Activated CD4-positive, alpha-beta memory T cell treated with anti-CD3 and anti-CD28 coated beads, Interleukin-2, amount 10 ng/mL, durations not matched to agents 7 days and 5 days (primary cell): ENCODE measurements at regions not wholly inside any gene's neighbourhood (a gene's known extent, or its start where the extent isn't known, plus 50 kb on each side); places are given as distances from the start of the nearest gene placed in this dataset.

Experiments
- CTCF ChIA-PET: fragments of 350-600 bp; sonication (Branson Sonifier 250); formaldehyde crosslinking; loops from one replicate; lab custom pipeline; 2021; ENCODE audit warnings: antibody characterized with exemption, inconsistent platforms; lab: Charles Lee
- POLR2A ChIA-PET: fragments of 350-600 bp; sonication (Branson Sonifier 250); formaldehyde crosslinking; loops from one replicate; lab custom pipeline; 2021; ENCODE audit warnings: antibody characterized with exemption; lab: Charles Lee
- DNase-seq: peaks from one replicate; pipeline ENCODE4 v3.0.0-alpha.2; 2020
- H3K27ac Mint-ChIP-seq: one replicate; pipeline ENCODE4 v1.8.0; 2021; ENCODE audit warnings: mild to moderate bottlenecking, mixed read lengths
- H3K27me3 Mint-ChIP-seq: one replicate; pipeline ENCODE4 v1.8.0; 2021; ENCODE audit warnings: mixed read lengths
- H3K36me3 Mint-ChIP-seq: one replicate; pipeline ENCODE4 v1.8.0; 2021; ENCODE audit warnings: low read depth, mixed read lengths
- H3K4me1 Mint-ChIP-seq: one replicate; pipeline ENCODE4 v1.8.0; 2021; ENCODE audit warnings: mixed read lengths
- H3K4me3 Mint-ChIP-seq: one replicate; pipeline ENCODE4 v1.8.0; 2021; ENCODE audit warnings: mild to moderate bottlenecking, mixed read lengths
- H3K9me3 Mint-ChIP-seq: one replicate; pipeline ENCODE4 v1.8.0; 2021; ENCODE audit warnings: mixed read lengths

GRCh38 chr18:73292156-73292555 is 424.4 kb upstream of the NETO1 start:
- POLR2A ChIA-PET, result no interaction called here
- no peak for DNase-seq
- Mint-ChIP-seq H3K36me3 (no peaks in the 10 kb centered on the region), H3K9me3 (peaks cover 19% of the 10 kb centered on the region), H3K27me3 (no peaks in the 10 kb centered on the region), H3K4me1 (no peaks in the 10 kb centered on the region), H3K4me3 (no peak overlapping the region), H3K27ac (no peak overlapping the region)
- CTCF ChIA-PET, result no interaction called here

- Mint-ChIP-seq H3K27me3 (no peaks in the 10 kb centered on the region), H3K36me3 (no peaks in the 10 kb centered on the region), H3K27ac (no peak overlapping the region), H3K4me1 (no peaks in the 10 kb centered on the region), H3K9me3 (peaks cover 15% of the 10 kb centered on the region), H3K4me3 (no peak overlapping the region)
- ChIA-PET CTCF (no interaction called here), POLR2A (no interaction called here)
- DNase-seq, result no peak
Observed at GRCh38 chr18:73288813-73289212, 421.0 kb upstream of the NETO1 start.

DNA sequence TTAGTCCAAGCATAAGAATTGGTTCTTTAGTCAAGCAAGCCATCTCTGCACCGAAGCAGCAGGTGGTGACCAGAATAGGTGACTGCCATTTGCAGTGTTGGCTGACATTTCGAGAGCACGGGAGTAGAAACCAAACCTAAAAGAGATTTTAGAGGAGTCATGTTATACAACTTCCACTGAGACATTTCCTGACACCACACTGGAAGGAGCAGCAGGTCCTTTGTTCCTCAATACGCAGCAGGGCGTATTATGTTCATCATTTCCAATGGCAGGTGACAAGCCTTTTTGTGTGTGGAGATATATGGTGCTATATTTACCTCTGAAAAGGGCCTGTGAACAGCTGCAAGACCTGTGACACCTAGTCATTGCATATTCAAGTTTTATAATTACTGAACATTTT is 418.8 kb upstream of the NETO1 start:
- DNase-seq, result no peak
- CTCF ChIA-PET, result no interaction called here
- Mint-ChIP-seq H3K9me3 (peaks cover 17% of the 10 kb centered on the region), H3K27me3 (no peaks in the 10 kb centered on the region), H3K36me3 (no peaks in the 10 kb centered on the region), H3K27ac (no peak overlapping the region), H3K4me3 (no peak overlapping the region), H3K4me1 (no peaks in the 10 kb centered on the region)
- POLR2A ChIA-PET, result no interaction called here

DNA sequence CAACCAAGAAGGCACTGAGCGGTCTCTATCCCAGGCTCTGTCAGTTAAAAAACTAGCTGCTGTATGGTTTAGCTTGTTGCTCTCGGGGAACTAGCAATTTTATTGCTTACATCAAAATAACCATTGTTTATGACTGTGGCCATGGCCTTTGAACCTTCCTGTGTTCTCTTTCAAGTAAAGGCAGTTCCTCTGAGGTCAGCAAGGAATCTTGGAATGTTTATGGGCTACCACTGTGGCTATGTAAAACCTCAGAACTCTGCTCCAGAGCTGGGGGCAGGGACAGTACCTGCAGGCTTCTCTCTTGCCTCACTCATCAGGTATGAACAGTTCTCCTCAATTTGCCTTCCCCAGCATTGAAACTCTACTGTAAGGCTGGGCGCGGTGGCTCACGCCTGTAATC is 416.0 kb upstream of the NETO1 start:
- POLR2A ChIA-PET, result no interaction called here
- no peak overlapping the region for H3K27ac Mint-ChIP-seq
- H3K9me3 Mint-ChIP-seq, result peaks cover 13% of the 10 kb centered on the region
- no peaks in the 10 kb centered on the region for H3K27me3 Mint-ChIP-seq
- CTCF ChIA-PET, result no interaction called here
- no peaks in the 10 kb centered on the region for H3K4me1 Mint-ChIP-seq
- no peak overlapping the region for H3K4me3 Mint-ChIP-seq
- DNase-seq, result no peak
- no peaks in the 10 kb centered on the region for H3K36me3 Mint-ChIP-seq

- POLR2A ChIA-PET, result no interaction called here
- Mint-ChIP-seq H3K4me1 (no peaks in the 10 kb centered on the region), H3K36me3 (no peaks in the 10 kb centered on the region), H3K4me3 (no peak overlapping the region), H3K27me3 (no peaks in the 10 kb centered on the region), H3K27ac (no peak overlapping the region), H3K9me3 (peaks cover 10% of the 10 kb centered on the region)
- no peak for DNase-seq
- CTCF ChIA-PET, result no interaction called here
Observed at GRCh38 chr18:73283032-73283431, 415.2 kb upstream of the NETO1 start.

- CTCF ChIA-PET, result no interaction called here
- H3K36me3 Mint-ChIP-seq, result no peaks in the 10 kb centered on the region
- no peaks in the 10 kb centered on the region for H3K27me3 Mint-ChIP-seq
- no peaks in the 10 kb centered on the region for H3K4me1 Mint-ChIP-seq
- DNase-seq, result no peak
- POLR2A ChIA-PET, result no interaction called here
- H3K9me3 Mint-ChIP-seq, result peaks cover 11% of the 10 kb centered on the region
- no peak overlapping the region for H3K27ac Mint-ChIP-seq
- no peak overlapping the region for H3K4me3 Mint-ChIP-seq
Observed at GRCh38 chr18:73279498-73279897, 411.7 kb upstream of the NETO1 start.

DNA sequence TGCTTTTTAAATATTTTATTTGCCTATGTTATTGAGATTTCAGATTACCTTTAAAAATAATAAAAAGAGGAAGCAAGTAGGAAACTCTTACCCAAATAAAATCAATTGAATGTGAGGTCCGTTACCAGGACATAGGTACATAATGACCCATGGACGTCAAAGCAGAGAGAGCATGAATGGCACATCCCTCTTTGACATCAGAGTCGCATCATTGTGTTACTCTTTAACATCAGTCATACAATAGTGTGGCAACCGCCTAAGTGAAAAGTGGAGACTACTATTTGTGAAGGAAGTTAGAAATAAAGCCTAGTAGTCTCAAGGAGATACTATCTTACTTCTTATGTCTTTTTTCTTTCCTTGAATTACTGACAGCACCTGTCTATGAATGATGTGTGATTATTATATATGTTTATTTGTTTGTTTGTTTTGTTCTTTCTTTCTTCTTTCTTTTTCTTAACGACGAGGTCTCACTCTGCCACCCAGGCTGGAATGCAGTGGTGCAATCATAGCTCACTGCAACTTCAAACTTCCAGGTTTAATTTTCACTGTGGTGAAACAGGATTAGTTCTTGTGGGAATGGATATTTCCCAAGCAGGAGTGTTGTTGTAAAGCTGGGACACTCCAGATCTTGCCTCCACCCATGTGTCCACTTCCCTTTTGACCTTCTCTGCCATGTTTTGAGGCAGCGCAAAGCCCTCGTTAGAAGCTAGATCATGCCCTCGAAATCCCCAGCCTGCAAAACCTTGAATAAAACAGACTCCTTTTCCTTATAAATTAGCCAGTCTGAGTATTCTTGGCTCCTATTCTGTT is 407.2 kb upstream of the NETO1 start:
- Mint-ChIP-seq H3K27ac (no peak overlapping the region), H3K36me3 (no peaks in the 10 kb centered on the region), H3K9me3 (peaks cover 8% of the 10 kb centered on the region), H3K4me3 (no peak overlapping the region), H3K4me1 (no peaks in the 10 kb centered on the region), H3K27me3 (no peaks in the 10 kb centered on the region)
- ChIA-PET CTCF (no interaction called here), POLR2A (no interaction called here)
- DNase-seq, result no peak

DNA sequence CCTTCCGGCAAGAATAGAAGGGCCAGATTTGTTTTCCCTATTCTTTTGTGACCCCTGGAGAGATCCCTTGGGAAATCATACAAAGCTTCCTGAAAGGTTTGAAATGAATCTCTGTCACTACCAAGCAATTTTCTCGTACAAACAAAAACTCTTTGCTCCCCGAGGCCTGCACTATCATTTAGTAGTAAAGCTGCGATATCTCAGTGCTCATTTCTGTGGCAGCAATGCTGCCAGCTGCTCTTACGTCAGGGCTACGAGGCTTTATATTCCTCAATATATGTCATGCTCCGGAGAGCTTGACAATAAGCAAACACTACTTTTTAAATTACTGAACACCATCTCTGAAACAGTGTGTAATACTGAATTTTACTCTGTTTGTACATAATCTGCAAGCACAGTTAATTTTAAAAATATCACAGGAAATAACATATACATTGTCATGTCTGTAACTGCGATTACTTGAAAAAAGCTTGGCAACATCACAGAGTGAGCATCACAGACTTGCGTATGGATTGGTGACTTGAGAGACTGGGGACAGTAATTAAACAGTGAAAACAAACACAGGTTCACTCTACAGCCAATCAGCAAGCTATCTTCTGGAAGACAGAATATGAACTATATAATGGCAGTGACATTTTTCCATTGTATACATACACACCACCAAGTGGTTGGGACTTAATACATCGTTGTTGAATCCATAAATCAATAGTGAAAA is 403.3 kb upstream of the NETO1 start:
- CTCF ChIA-PET, result no interaction called here

GRCh38 chr18:73264562-73264921 is 396.8 kb upstream of the NETO1 start:
- POLR2A ChIA-PET, result no interaction called here
- CTCF ChIA-PET, result no interaction called here
- H3K36me3 Mint-ChIP-seq, result no peaks in the 10 kb centered on the region
- H3K4me1 Mint-ChIP-seq, result no peaks in the 10 kb centered on the region
- no peaks in the 10 kb centered on the region for H3K27me3 Mint-ChIP-seq
- no peak overlapping the region for H3K27ac Mint-ChIP-seq
- H3K9me3 Mint-ChIP-seq, result peaks cover 5% of the 10 kb centered on the region
- H3K4me3 Mint-ChIP-seq, result no peak overlapping the region
- DNase-seq, result no peak

More for the DNA sequence above, 403.3 kb upstream of the NETO1 start:
- POLR2A ChIA-PET, result no interaction called here
- no peaks in the 10 kb centered on the region for H3K4me1 Mint-ChIP-seq
- H3K27ac Mint-ChIP-seq, result no peak overlapping the region
- H3K4me3 Mint-ChIP-seq, result no peak overlapping the region
- H3K9me3 Mint-ChIP-seq, result peaks cover 10% of the 10 kb centered on the region
- no peaks in the 10 kb centered on the region for H3K36me3 Mint-ChIP-seq
- no peaks in the 10 kb centered on the region for H3K27me3 Mint-ChIP-seq
- DNase-seq, result no peak

- H3K36me3 Mint-ChIP-seq, result no peaks in the 10 kb centered on the region
- no peaks in the 10 kb centered on the region for H3K4me1 Mint-ChIP-seq
- no peak for DNase-seq
- no peak overlapping the region for H3K4me3 Mint-ChIP-seq
- no peak overlapping the region for H3K27ac Mint-ChIP-seq
- H3K27me3 Mint-ChIP-seq, result no peaks in the 10 kb centered on the region
- ChIA-PET POLR2A (no interaction called here), CTCF (no interaction called here)
- peaks cover 5% of the 10 kb centered on the region for H3K9me3 Mint-ChIP-seq
Observed at GRCh38 chr18:73261923-73262322, 394.1 kb upstream of the NETO1 start.

GRCh38 chr18:73261243-73261642 is 393.5 kb upstream of the NETO1 start:
- H3K4me3 Mint-ChIP-seq, result no peak overlapping the region
- H3K27me3 Mint-ChIP-seq, result no peaks in the 10 kb centered on the region
- no peak overlapping the region for H3K27ac Mint-ChIP-seq
- ChIA-PET CTCF (no interaction called here), POLR2A (no interaction called here)
- H3K36me3 Mint-ChIP-seq, result no peaks in the 10 kb centered on the region
- no peak for DNase-seq
- peaks cover 5% of the 10 kb centered on the region for H3K9me3 Mint-ChIP-seq
- no peaks in the 10 kb centered on the region for H3K4me1 Mint-ChIP-seq

DNA sequence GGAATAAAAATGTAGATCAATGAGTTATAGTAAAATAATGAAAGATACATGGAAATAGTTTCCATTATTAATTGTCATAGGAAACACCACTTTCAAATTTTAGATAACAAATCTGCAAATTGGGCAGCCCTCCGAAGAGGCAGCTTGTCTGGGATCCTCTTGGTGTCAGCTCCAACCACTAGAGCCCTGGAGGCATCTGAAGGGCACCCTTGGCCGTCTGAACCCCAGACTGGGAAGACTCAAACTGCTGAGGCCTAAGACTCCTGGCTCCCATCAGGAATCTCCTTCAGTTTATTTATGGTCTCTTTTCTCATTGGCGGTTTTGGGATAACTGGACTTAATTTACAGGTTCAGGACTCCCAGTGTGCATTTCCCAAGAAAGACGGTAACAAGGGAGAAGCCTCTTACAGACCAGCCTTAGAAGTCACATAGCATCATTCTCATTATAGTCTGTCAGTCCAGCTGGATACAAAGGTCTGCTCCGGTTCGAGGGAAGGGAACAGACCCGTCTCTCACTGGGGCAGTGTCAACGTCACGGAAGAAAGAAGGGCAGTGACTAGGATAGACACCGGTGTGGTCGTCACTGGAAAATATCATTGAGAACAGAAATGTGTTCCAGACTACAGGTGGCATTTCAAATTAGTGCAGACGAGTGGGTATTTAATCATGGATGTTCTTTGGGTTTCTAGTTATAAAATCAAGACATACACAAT is 390.7 kb upstream of the NETO1 start:
- Mint-ChIP-seq H3K4me3 (no peak overlapping the region), H3K9me3 (peaks cover 8% of the 10 kb centered on the region), H3K27ac (no peak overlapping the region), H3K36me3 (no peaks in the 10 kb centered on the region), H3K27me3 (no peaks in the 10 kb centered on the region), H3K4me1 (no peaks in the 10 kb centered on the region)
- DNase-seq, result no peak
- CTCF ChIA-PET, result no interaction called here
- POLR2A ChIA-PET, result interaction anchor here (0.6 kb wide), 1 partner anchor 89 kb away, joined by 3 read pairs; no protein-coding TSS in a partner anchor

GRCh38 chr18:73254564-73254963 is 386.8 kb upstream of the NETO1 start:
- H3K27me3 Mint-ChIP-seq, result no peaks in the 10 kb centered on the region
- CTCF ChIA-PET, result no interaction called here
- POLR2A ChIA-PET, result no interaction called here
- H3K27ac Mint-ChIP-seq, result no peak overlapping the region
- DNase-seq, result no peak
- H3K36me3 Mint-ChIP-seq, result no peaks in the 10 kb centered on the region
- no peaks in the 10 kb centered on the region for H3K4me1 Mint-ChIP-seq
- no peak overlapping the region for H3K4me3 Mint-ChIP-seq
- peaks cover 11% of the 10 kb centered on the region for H3K9me3 Mint-ChIP-seq
